WI38 (cell line): ENCODE measurements at regions not wholly inside any gene's neighbourhood (a gene's known extent, or its start where the extent isn't known, plus 50 kb on each side); places are given as distances from the start of the nearest gene placed in this dataset.

ENCODE experiments used
- H3K4me3 ChIP-seq: 2 replicates; pipeline ENCODE4 v1.5.1; 2011; ENCODE audit warnings: low read depth, mild to moderate bottlenecking, control low read depth, low read length
- CTCF ChIP-seq: IDR thresholded peaks from 2 replicates; pipeline ENCODE4 v1.5.1; 2012; ENCODE audit warnings: low read depth, mild to moderate bottlenecking, control low read depth, low read length

GRCh38 chr10:10497245-10497644 lies 520.4 kb upstream of the CELF2 start:
- H3K4me3 ChIP-seq, result no peak overlapping the region
- TF ChIP-seq CTCF, result no peak

GRCh38 chr10:10498781-10499180 lies 518.9 kb upstream of the CELF2 start:
- no peak overlapping the region for H3K4me3 ChIP-seq
- no peak for TF ChIP-seq CTCF

DNA sequence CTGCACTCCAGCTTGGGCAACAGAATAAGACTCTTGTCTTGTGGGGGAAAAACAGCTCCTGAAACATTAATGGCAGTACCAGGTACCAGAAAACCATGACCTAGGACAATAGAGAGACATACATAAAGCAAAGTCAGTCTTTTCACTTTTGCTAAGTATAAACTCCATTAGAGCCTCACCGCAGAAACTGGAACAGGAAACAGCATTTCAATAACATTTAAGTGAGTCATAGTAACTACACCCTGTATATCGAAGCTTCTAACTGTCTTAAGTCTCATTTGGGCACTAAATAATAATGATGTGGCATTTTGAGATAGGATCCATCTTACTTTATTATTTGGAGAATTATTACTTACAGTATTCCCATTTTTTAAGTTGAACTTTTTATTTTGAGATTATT lies 517.8 kb upstream of the CELF2 start:
- no peak for TF ChIP-seq CTCF

GRCh38 chr10:10500937-10501336 lies 516.7 kb upstream of the CELF2 start:
- no peak overlapping the region for H3K4me3 ChIP-seq
- TF ChIP-seq CTCF, result no peak

More for the DNA sequence above, 517.8 kb upstream of the CELF2 start:
- H3K4me3 ChIP-seq, result no peak overlapping the region

DNA sequence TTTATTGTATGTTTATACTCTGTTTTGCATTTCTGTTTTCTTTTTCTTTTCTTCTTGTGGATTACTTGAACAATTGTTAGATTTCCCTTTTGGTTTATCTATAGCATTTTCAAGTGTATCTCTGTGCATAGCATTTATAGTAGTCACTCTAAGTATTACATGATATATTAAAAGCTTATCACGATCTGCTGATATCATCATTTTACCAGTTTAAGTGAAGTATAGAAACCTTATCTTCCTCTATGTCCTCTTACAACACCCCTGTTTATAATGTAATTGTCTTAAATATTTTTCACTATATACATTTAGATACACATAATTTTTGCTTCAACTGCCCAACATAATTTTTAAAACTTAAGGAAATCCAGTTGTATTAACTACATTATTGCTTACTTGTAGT lies 513.9 kb upstream of the CELF2 start:
- no peak for TF ChIP-seq CTCF
- no peak overlapping the region for H3K4me3 ChIP-seq

DNA sequence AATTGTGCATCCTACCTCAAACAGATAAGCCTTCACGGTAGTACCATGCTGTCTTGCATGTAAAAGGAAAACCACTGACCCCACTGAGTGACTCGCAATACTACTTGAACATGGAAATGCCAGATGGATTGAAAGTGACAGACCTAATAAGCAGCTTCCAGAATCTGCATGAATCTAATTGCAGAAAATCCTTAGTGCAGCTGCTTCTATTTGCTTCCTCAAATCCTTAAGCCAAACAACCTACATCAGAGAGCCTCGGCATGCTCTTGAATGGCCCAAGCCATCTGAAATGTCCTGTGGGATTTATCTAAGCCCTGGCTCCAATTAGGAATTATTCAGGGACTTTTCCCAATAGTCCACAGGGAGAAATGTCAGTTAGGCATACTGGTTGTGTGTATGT lies 509.5 kb upstream of the CELF2 start:
- TF ChIP-seq CTCF, result no peak

DNA sequence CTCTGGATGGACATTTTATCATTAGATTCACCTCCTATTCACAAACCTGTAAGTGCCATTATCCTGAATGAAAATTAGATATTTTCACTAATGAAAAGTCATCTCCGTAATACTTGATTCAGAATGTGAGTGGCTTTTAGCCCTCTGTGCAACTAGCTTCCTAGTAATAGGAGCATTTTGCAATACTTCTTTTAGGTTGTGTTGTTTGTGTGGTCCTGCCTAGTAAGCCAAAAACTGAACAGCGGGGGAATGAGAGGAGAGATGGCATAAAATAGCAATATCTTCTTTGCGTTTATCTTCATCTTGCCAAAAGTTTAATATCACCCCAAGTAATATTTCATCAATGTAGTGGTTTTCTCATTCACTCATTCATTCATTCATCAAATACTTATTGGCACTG lies 507.5 kb upstream of the CELF2 start:
- H3K4me3 ChIP-seq, result no peak overlapping the region
- TF ChIP-seq CTCF, result no peak

More for the DNA sequence above, 509.5 kb upstream of the CELF2 start:
- H3K4me3 ChIP-seq, result no peak overlapping the region
